SU-DHL-6 (cell line): ENCODE measurements at regions not wholly inside any gene's neighbourhood (a gene's known extent, or its start where the extent isn't known, plus 50 kb on each side); places are given as distances from the start of the nearest gene placed in this dataset.

ENCODE experiments used
- H2AFZ ChIP-seq: fragments of 200-600 bp; sonication (generic); 2 replicates; pipeline ENCODE4 v1.6.1; 2014; ENCODE audit warnings: low read depth, mild to moderate bottlenecking, moderate library complexity, mixed read lengths, antibody characterized with exemption, low read length; ENCODE audit not compliant: severe bottlenecking
- H3F3A ChIP-seq: fragments of 200-600 bp; shearing (Covaris generic); 2 replicates; pipeline ENCODE4 v1.6.0; 2016; ENCODE audit warnings: antibody characterized with exemption, mild to moderate bottlenecking; ENCODE audit not compliant: insufficient read depth
- H3K27ac ChIP-seq: fragments of 200-600 bp; sonication (generic); 2 replicates; pipeline ENCODE4 v1.5.1; 2016; ENCODE audit warnings: low read depth, mild to moderate bottlenecking, low read length, moderate library complexity, mixed read lengths
- H3K27me3 ChIP-seq: fragments of 200-600 bp; sonication (generic), shearing (Covaris generic); 2 replicates; pipeline ENCODE4 v1.6.0; 2014; ENCODE audit warnings: mild to moderate bottlenecking, low read length
- H3K36me3 ChIP-seq: fragments of 200-600 bp; sonication (generic); 2 replicates; pipeline ENCODE4 v1.6.1; 2014; ENCODE audit warnings: mild to moderate bottlenecking, low read length, mixed read lengths
- H3K4me2 ChIP-seq: fragments of 300-600, 200-600 bp; shearing (Covaris generic), sonication (generic); 2 replicates; pipeline ENCODE4 v1.6.0; 2014; ENCODE audit warnings: low read length, low read depth, mild to moderate bottlenecking; ENCODE audit not compliant: poor library complexity, severe bottlenecking
- H3K4me3 ChIP-seq: fragments of 200-600 bp; sonication (generic); 2 replicates; pipeline ENCODE4 v1.5.1; 2014; ENCODE audit warnings: antibody characterized with exemption, low read length, mild to moderate bottlenecking, mixed read lengths; ENCODE audit not compliant: insufficient read depth, poor library complexity, severe bottlenecking
- H3K79me2 ChIP-seq: fragments of 200-600 bp; sonication (generic); 2 replicates; pipeline ENCODE4 v1.6.1; 2014; ENCODE audit warnings: mild to moderate bottlenecking, low read length, moderate library complexity; ENCODE audit not compliant: insufficient read depth
- H3K9ac ChIP-seq: fragments of 200-600 bp; sonication (generic); 2 replicates; pipeline ENCODE4 v1.7.0; 2014; ENCODE audit warnings: mild to moderate bottlenecking, low read length
- H3K9me2 ChIP-seq: fragments of 200-600 bp; sonication (generic); replicated peaks from 2 replicates; pipeline ENCODE4 v1.6.1; 2014; ENCODE audit warnings: low read length; ENCODE audit not compliant: insufficient read depth
- H3K9me3 ChIP-seq: fragments of 200-600 bp; sonication (generic); 2 replicates; pipeline ENCODE4 v1.6.1; 2014; ENCODE audit warnings: low read length, mixed read lengths; ENCODE audit not compliant: insufficient read depth
- H4K20me1 ChIP-seq: fragments of 200-600 bp; sonication (generic); 2 replicates; pipeline ENCODE4 v1.6.1; 2014; ENCODE audit warnings: low read depth, mild to moderate bottlenecking, antibody characterized with exemption, low read length, moderate library complexity, mixed read lengths
- CTCF ChIP-seq: fragments of 200-600 bp; sonication (generic); IDR thresholded peaks from one replicate; pipeline ENCODE4 v1.5.1; 2017; ENCODE audit warnings: antibody characterized with exemption, mild to moderate bottlenecking, low read length, moderate library complexity; ENCODE audit not compliant: insufficient read depth, poor library complexity, severe bottlenecking
- EZH2phosphoT487 ChIP-seq: fragments of 200-600 bp; sonication (generic), shearing (Covaris generic); conservative IDR thresholded peaks from 2 replicates; pipeline ENCODE4 v1.6.1; 2018; ENCODE audit warnings: mild to moderate bottlenecking, antibody characterized with exemption, low read length, moderate library complexity, mixed read lengths

- TF ChIP-seq CTCF (no peak), EZH2phosphoT487 (no peak)
- Histone ChIP-seq H3K27ac (no peak overlapping the region), H2AFZ (no peak overlapping the region), H4K20me1 (no peaks in the 10 kb centered on the region), H3K9me2 (no peaks in the 10 kb centered on the region), H3K9me3 (no peaks in the 10 kb centered on the region), H3F3A (no peaks in the 10 kb centered on the region), H3K9ac (no peak overlapping the region), H3K27me3 (no peaks in the 10 kb centered on the region), H3K79me2 (no peaks in the 10 kb centered on the region), H3K4me2 (no peak overlapping the region), H3K4me3 (no peak overlapping the region), H3K36me3 (no peaks in the 10 kb centered on the region)
Measured at GRCh38 chr10:131681656-131682055, 219.2 kb upstream of the PPP2R2D start.

DNA sequence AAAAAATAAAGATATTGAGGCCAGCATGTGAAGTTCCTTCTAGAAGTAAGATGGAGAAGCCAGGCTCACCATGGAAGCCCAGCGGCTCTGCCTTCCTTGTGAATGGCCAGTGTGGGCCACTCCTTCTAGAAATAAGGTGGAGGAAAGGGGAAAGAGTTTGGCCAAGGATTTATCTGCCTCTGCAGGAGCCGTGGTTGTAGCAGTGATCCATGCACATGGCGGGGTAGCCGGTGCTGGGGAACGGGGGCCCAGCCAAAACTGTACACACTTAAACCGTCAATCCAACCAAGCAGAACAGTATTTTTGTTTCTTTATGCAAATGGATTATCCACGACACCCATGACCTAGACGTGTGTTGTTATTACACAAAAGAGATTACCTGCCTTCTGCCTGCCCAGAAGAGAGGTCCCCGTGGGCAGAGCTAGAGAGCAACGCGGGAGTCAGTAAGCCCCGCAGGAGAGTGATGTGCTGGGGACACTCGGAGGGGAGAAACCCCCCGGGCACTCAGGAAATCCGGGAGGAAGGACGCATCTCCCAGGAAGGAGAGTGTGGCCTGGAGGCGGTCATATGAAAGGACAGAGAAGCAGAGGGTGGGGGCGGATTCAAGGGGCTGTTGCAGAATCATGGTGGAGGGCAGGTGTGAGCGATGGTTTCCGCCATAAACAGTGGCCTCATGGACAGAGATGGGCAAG is 218.4 kb upstream of the PPP2R2D start:
- Histone ChIP-seq H3F3A (no peaks in the 10 kb centered on the region), H3K27ac (no peak overlapping the region), H2AFZ (no peak overlapping the region), H3K9me2 (no peaks in the 10 kb centered on the region), H3K27me3 (no peaks in the 10 kb centered on the region), H3K9me3 (no peaks in the 10 kb centered on the region), H3K36me3 (no peaks in the 10 kb centered on the region), H3K4me2 (no peak overlapping the region), H3K4me3 (no peak overlapping the region), H4K20me1 (no peaks in the 10 kb centered on the region), H3K79me2 (no peaks in the 10 kb centered on the region), H3K9ac (no peak overlapping the region)
- TF ChIP-seq CTCF = no peak
- TF ChIP-seq EZH2phosphoT487 = no peak

- no peaks in the 10 kb centered on the region for H3K79me2 ChIP-seq
- no peaks in the 10 kb centered on the region for H3F3A ChIP-seq
- no peaks in the 10 kb centered on the region for H3K9me2 ChIP-seq
- H4K20me1 ChIP-seq = no peaks in the 10 kb centered on the region
- H2AFZ ChIP-seq = no peak overlapping the region
- no peaks in the 10 kb centered on the region for H3K36me3 ChIP-seq
- no peaks in the 10 kb centered on the region for H3K27me3 ChIP-seq
- H3K4me2 ChIP-seq = no peak overlapping the region
- no peak for TF ChIP-seq EZH2phosphoT487
- no peak for TF ChIP-seq CTCF
- H3K4me3 ChIP-seq = no peak overlapping the region
- no peak overlapping the region for H3K9ac ChIP-seq
- no peaks in the 10 kb centered on the region for H3K9me3 ChIP-seq
- no peak overlapping the region for H3K27ac ChIP-seq
Measured at GRCh38 chr10:131683281-131683861, 217.4 kb upstream of the PPP2R2D start.
